ENCODE measurements at regions not wholly inside any gene's neighbourhood (a gene's known extent, or its start where the extent isn't known, plus 50 kb on each side); places are given as distances from the start of the nearest gene placed in this dataset.

GRCh38 chr13:78029901-78030300 is 111.3 kb upstream of the EDNRB start:
- H3K36me3 ChIP-seq = no peaks in the 10 kb centered on the region
- H3K4me3 ChIP-seq = no peak overlapping the region
- H3K4me1 ChIP-seq (ENCODE audit: control insufficient read depth in 1 of 2, low read depth in 2 of 2) = no peaks in the 10 kb centered on the region
- no peak overlapping the region for H3K27ac ChIP-seq
- DNase-seq (ENCODE audit: low spot score) (no peak), ATAC-seq (ENCODE audit: insufficient number of reproducible peaks, low FRiP score, low read depth) (no peak)
- H3K27me3 ChIP-seq (replicated peaks; ENCODE audit: insufficient read depth) = no peaks in the 10 kb centered on the region
- TF ChIP-seq CTCF (IDR thresholded peaks at IDR 0.05) = no peak
- H3K9me3 ChIP-seq = no peaks in the 10 kb centered on the region

GRCh38 chr13:78028960-78029359 is 110.3 kb upstream of the EDNRB start:
- no peak for ATAC-seq (ENCODE audit: insufficient number of reproducible peaks, low FRiP score, low read depth)
- H3K36me3 ChIP-seq = no peaks in the 10 kb centered on the region
- H3K27ac ChIP-seq = no peak overlapping the region
- H3K27me3 ChIP-seq (replicated peaks; ENCODE audit: insufficient read depth) = no peaks in the 10 kb centered on the region
- H3K4me3 ChIP-seq = no peak overlapping the region
- no peaks in the 10 kb centered on the region for H3K4me1 ChIP-seq (ENCODE audit: control insufficient read depth in 1 of 2, low read depth in 2 of 2)
- no peaks in the 10 kb centered on the region for H3K9me3 ChIP-seq
- no peak for TF ChIP-seq CTCF (IDR thresholded peaks at IDR 0.05)
- no peak for DNase-seq (ENCODE audit: low spot score)

- H3K4me3 ChIP-seq = no peak overlapping the region
- ATAC-seq (ENCODE audit: insufficient number of reproducible peaks, low FRiP score, low read depth) (no peak), DNase-seq (ENCODE audit: low spot score) (no peak)
- H3K27ac ChIP-seq = no peak overlapping the region
- H3K4me1 ChIP-seq (ENCODE audit: control insufficient read depth in 1 of 2, low read depth in 2 of 2) = peaks cover 0 to 9% of the 10 kb centered on the region in 2 donors
- TF ChIP-seq CTCF (IDR thresholded peaks at IDR 0.05) = no peak
- H3K9me3 ChIP-seq = no peaks in the 10 kb centered on the region
- H3K36me3 ChIP-seq = no peaks in the 10 kb centered on the region
- H3K27me3 ChIP-seq (replicated peaks; ENCODE audit: insufficient read depth) = no peaks in the 10 kb centered on the region
Observed at GRCh38 chr13:78024996-78025395, 106.4 kb upstream of the EDNRB start.

GRCh38 chr13:78022164-78022877 is 103.7 kb upstream of the EDNRB start:
- no peak overlapping the region for H3K27ac ChIP-seq
- no peak for DNase-seq (ENCODE audit: low spot score)
- no peak for ATAC-seq (ENCODE audit: insufficient number of reproducible peaks, low FRiP score, low read depth)
- H3K36me3 ChIP-seq = no peaks in the 10 kb centered on the region
- no peak for TF ChIP-seq CTCF (IDR thresholded peaks at IDR 0.05)
- H3K4me1 ChIP-seq (ENCODE audit: control insufficient read depth in 1 of 2, low read depth in 2 of 2) = peaks cover 0 to 9% of the 10 kb centered on the region in 2 donors
- H3K4me3 ChIP-seq = no peak overlapping the region
- H3K27me3 ChIP-seq (replicated peaks; ENCODE audit: insufficient read depth) = no peaks in the 10 kb centered on the region
- H3K9me3 ChIP-seq = no peaks in the 10 kb centered on the region

- Histone ChIP-seq H3K36me3 (no peaks in the 10 kb centered on the region), H3K9me3 (no peaks in the 10 kb centered on the region), H3K27ac (no peak overlapping the region), H3K27me3 (replicated peaks; ENCODE audit: insufficient read depth) (no peaks in the 10 kb centered on the region), H3K4me3 (no peak overlapping the region), H3K4me1 (ENCODE audit: control insufficient read depth in 1 of 2, low read depth in 2 of 2) (peaks cover 0 to 9% of the 10 kb centered on the region in 2 donors)
- DNase-seq (ENCODE audit: low spot score) (no peak), ATAC-seq (ENCODE audit: insufficient number of reproducible peaks, low FRiP score, low read depth) (no peak)
- TF ChIP-seq CTCF (IDR thresholded peaks at IDR 0.05) = no peak
Observed at GRCh38 chr13:78020861-78021260, 102.2 kb upstream of the EDNRB start.
